ENCODE measurements at regions not wholly inside any gene's neighbourhood (a gene's known extent, or its start where the extent isn't known, plus 50 kb on each side); places are given as distances from the start of the nearest gene placed in this dataset.

- Histone ChIP-seq H3K27ac (ENCODE audit: insufficient read length, low read depth, low read length) (no peak overlapping the region), H3K23me2 (ENCODE audit: insufficient read length, low read depth, low read length, poor library complexity, severe bottlenecking) (no peaks in the 10 kb centered on the region), H3K4ac (ENCODE audit: low read depth, low read length) (no peak overlapping the region), H3K79me1 (ENCODE audit: insufficient read depth, low read depth, low read length, poor library complexity, severe bottlenecking) (no peaks in the 10 kb centered on the region), H2BK12ac (ENCODE audit: insufficient read length, low read depth, low read length) (no peak overlapping the region), H2BK5ac (ENCODE audit: insufficient read length, low read length) (no peak overlapping the region), H3K9ac (ENCODE audit: extremely low read depth, insufficient read length, low read length) (no peak overlapping the region), H4K20me1 (ENCODE audit: control insufficient read depth, insufficient read depth, insufficient read length) (no peaks in the 10 kb centered on the region), H3K79me2 (ENCODE audit: insufficient read depth, low read length) (no peaks in the 10 kb centered on the region), H3K4me2 (ENCODE audit: insufficient read depth, insufficient read length, low read length) (no peak overlapping the region), H4K91ac (ENCODE audit: insufficient read length, low read depth, low read length) (no peak overlapping the region), H2BK15ac (ENCODE audit: low read depth, low read length) (no peak overlapping the region), H3K18ac (ENCODE audit: insufficient read length, low read depth, low read length) (no peak overlapping the region), H2BK20ac (ENCODE audit: low read depth, low read length, poor library complexity, severe bottlenecking) (no peak overlapping the region), H3K4me1 (ENCODE audit: insufficient read depth, low read length) (peaks cover 2% of the 10 kb centered on the region; the same call in 1 of the 2 replicates), H3K23ac (ENCODE audit: insufficient read length, low read depth, low read length) (no peak overlapping the region), H3K14ac (ENCODE audit: insufficient read depth, low read length) (no peak overlapping the region), H3T11ph (ENCODE audit: low read length) (no peak overlapping the region), H2AFZ (ENCODE audit: low read length) (no peak overlapping the region), H3K9me3 (ENCODE audit: control insufficient read depth, low read depth, low read length) (no peaks in the 10 kb centered on the region), H2AK5ac (ENCODE audit: insufficient read length, low read length) (no peak overlapping the region), H2BK120ac (ENCODE audit: low read depth, low read length, poor library complexity, severe bottlenecking) (no peak overlapping the region), H3K56ac (ENCODE audit: insufficient read length, low read depth, low read length) (no peak overlapping the region), H4K5ac (ENCODE audit: insufficient read length, low read depth, low read length) (no peak overlapping the region), H4K8ac (replicated peaks; ENCODE audit: insufficient read length, low read depth, low read length) (no peak overlapping the region), H3K27me3 (ENCODE audit: insufficient read depth, low read length) (no peaks in the 10 kb centered on the region)
- H3K27ac Mint-ChIP-seq = no peak overlapping the region
- H3K9me3 Mint-ChIP-seq = no peaks in the 10 kb centered on the region; a peak in 1 of 5 replicates
- peaks cover 5 to 13% of the 10 kb centered on the region in 2 experiments for H3K4me1 Mint-ChIP-seq
- H3K4me3 Mint-ChIP-seq = no peak overlapping the region
- no peak for DNase-seq
- H3K27me3 Mint-ChIP-seq (ENCODE audit: low read depth) = peaks cover 3% of the 10 kb centered on the region
- H3K36me3 Mint-ChIP-seq (ENCODE audit: insufficient read depth in 1 of 3, low read depth in 3 of 3) = no peaks in the 10 kb centered on the region
- TF ChIP-seq, protein P1, sequence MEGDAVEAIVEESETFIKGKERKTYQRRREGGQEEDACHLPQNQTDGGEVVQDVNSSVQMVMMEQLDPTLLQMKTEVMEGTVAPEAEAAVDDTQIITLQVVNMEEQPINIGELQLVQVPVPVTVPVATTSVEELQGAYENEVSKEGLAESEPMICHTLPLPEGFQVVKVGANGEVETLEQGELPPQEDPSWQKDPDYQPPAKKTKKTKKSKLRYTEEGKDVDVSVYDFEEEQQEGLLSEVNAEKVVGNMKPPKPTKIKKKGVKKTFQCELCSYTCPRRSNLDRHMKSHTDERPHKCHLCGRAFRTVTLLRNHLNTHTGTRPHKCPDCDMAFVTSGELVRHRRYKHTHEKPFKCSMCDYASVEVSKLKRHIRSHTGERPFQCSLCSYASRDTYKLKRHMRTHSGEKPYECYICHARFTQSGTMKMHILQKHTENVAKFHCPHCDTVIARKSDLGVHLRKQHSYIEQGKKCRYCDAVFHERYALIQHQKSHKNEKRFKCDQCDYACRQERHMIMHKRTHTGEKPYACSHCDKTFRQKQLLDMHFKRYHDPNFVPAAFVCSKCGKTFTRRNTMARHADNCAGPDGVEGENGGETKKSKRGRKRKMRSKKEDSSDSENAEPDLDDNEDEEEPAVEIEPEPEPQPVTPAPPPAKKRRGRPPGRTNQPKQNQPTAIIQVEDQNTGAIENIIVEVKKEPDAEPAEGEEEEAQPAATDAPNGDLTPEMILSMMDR (conservative IDR thresholded peaks at IDR 0.05) = no peak
- no CpG with 5 or more reads among the region's 18 CpGs for WGBS (ENCODE audit: extremely low coverage, insufficient read length, low lambda C conversion rate)
These were observed 52.1 kb upstream of the TMEM132E start for GRCh38 chr17:34527136-34527907.
